Activated CD4-positive, alpha-beta T cell treated with anti-CD3 and anti-CD28 coated beads, Interleukin-10, Interleukin-2, amounts not matched to agents 100 ng/mL and 50 ng/mL, durations not matched to agents 16 hours and 8 hours (primary cell): ENCODE measurements at regions not wholly inside any gene's neighbourhood (a gene's known extent, or its start where the extent isn't known, plus 50 kb on each side); places are given as distances from the start of the nearest gene placed in this dataset.

Experiments used
- DNase-seq: peaks from one replicate; pipeline ENCODE4 v3.0.0-alpha.2; 2020

DNA sequence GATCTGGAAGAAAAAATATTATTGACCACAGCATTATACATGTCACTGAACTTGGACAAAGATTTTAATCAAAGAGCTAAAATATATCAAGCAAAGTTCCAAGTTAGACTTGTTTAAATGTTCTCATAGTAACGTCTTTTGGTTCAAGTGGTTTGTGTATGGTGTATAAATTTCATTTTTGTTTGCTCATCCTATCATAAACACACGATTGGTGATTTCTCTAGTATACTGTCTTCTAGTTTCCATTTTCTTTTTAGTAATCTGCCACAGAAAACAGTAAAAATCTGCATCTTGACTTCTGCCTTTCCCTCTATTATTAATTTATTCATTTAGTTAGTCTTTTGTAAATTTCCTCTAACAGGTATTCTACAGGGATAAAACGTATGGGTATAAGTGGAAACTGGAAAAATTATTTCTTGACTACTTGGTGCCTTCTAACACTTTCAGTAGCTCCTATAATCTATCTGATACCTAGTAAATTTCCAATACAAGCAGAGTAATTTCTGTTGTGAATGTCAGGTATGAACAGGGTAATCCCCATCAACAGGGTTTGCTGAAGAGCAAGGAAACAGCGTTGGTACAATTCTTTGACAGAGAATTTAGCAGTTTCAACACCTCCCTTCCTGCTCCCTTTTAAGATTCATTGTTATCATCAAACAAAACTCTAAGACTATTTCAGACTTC is 268.0 kb downstream of the PTPRC start:
- DNase-seq, result no peak

DNA sequence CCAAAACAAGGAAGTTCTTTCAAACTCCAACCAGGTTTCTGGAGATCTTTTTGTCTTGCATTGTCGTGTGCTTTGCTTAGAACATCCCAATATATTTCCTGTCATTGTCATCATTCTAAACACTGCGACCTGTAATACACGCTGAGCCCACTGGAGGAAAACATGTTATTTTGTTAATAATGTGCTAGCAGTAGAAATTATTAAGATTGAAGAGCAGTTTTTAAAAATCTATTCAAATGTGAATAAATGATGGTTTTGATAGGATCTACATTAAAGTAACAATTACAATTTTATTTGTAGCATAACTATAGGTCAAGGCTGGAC is 268.5 kb downstream of the PTPRC start:
- DNase-seq, result no peak

DNA sequence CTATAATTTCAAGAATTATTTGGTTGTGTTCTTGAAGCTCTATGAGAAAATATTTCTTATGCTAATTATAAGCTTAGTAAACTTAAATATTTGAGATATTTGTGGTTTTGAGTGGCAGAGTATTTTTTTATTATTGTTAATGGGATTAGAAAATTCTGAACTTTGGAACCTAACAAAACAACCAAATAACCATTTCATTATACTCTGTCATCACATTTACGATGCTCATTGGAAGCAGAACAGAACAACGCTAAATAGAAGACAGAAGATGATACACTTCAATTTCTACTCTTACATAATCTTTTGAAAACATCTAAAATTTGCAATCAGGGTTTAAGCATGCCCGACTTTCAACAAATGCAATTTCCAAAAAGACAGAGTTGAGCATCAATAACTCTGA is 270.2 kb downstream of the PTPRC start:
- no peak for DNase-seq

DNA sequence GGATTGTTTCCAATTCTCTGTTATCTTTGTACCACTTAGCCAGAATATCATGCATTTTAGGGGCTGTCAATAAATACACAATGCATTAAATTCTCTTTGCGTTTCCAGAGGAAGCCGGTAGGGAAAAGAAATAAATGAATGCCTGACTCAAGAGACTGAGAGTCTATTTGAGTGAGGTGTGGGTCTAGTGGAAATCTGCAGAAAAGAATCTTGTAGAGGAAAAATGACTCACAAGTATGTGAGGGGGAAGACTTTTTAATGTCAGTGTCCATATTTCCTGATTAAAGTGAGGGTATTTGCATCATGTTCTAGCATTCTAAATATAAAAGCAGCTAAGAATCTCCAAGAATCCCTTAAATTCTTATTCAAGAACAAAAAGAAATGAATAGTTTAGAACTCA is 271.1 kb downstream of the PTPRC start:
- no peak for DNase-seq

DNA sequence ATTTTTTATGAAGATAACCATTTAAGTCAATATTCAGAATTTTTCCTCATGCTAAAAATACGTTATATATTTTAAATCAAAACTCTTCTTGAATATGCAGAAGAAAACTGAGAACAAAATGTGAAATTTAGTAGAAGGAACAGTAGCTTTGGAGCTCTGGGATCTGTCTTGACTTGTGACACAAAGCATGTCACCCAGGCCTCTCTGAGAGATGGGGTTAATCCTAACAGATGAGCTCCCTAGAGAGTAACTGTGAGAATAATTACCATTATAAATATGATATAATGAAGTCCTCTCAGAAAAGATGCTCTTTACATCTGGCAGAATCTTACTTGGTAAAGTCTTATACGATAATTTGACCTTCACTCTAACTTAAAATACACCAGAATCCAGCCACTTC is 272.0 kb downstream of the PTPRC start:
- DNase-seq, result no peak

DNA sequence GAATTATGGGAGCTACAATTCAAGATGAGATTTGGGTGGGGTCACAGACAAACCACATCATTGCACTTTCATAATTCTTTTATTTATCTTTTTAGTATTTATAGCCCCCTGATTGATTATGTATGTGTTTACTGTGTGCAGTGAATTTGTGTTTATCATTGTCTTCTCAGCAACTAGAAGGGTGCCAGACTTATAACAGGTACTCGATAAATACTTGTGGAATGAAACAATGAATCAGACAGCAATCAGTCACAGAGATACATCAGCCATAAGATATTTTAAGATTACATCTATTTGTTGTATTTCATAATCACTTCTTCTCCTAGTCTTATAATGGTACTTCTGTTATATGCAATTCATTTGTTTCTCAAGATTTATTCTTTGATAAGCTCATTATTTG is 273.2 kb downstream of the PTPRC start:
- DNase-seq, result no peak

DNA sequence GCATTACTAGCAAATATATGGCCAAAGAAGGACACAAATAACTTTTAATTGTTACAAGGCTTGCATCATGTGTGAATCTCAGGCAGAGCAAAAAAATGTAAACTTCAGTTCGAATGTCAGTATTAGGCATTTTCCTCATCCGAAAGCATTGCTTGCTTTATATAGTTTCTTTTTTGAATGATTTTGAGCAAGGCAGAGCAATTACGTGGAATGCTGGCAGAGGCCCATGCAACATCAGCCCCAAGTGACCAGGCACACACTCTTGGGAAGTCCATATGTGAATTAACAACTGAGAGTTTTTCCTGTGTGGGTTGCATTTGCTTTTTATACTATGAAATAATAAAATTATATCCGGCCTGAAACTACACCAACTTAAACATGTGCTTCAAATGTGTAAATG is 274.8 kb downstream of the PTPRC start:
- DNase-seq, result no peak

DNA sequence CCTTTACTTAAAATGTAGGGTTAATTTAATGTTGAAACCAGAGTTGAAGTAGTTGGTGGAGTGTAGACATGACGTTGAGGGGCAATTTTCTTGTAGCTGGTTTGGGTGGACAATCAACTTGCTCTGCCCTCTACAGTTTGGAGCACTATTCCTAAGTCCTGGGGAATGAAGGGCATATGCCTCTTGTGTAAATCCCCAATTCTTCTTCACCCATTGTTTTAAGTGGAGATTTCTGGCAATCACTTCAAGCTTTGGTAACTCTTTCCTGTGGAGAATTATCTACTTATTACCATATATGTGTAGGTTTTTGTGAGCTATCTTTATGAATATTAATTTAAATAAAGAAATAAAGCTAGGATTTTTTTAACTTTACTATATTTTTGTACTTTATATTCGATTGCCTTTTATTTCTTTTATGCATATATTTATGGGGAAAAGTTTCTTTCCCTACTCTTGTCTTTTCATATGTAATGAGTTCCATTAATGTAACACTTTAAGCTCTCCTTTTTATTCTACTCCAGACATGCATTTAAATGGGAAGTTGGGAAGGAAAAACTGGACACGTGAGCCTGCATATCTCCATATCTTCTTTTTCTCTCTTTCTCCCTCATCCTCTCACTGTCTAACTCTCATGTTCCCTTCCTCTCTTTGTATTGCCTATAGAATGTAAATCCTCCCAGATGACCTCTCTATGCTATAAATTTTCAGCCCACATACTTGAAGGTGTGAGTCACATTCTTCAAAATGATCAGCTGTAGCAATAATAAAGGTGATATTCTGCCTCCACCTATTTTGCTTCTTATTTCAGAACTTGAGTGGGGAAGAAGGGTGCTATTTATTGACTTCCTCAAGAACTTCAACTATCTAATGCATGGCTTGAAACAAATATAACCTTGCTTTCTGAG is 276.7 kb downstream of the PTPRC start:
- no peak for DNase-seq

DNA sequence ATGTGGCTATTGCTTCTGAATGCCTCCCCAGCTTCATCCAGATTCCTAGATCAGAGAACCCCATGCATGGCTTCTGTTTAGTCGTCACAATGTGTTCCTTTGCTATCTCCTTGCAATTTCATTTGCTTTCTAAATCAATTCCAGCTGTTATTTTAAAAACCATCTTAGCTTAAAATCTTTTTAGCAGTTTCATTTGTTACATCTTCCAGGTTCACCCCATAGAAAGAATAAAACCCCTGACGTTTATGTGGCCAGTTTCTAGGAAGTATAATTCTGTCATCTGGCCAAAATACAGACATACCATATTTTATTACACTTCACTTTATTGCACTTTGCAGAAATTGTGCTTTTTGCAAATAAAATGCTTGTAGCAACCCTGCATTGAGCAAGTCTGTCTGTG is 278.4 kb downstream of the PTPRC start:
- DNase-seq, result no peak

DNA sequence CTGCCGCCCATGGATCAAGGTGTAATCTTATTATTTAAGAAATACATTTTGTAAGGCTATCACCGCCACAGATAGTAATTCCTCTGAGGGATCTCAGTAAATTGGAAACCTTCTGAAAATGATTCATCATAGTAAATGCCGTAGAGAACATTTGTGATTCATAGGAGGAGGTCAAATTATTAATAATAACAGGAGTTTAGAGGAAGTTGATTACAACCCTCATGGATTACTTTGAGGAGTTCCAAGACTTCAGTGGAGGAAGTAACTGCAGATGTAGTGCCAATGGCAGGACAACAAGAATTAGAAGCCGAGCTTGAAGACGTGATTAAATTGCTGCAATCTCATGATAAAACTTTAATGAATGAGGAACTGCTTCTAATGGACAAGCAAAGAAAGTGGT is 280.1 kb downstream of the PTPRC start:
- DNase-seq, result no peak

DNA sequence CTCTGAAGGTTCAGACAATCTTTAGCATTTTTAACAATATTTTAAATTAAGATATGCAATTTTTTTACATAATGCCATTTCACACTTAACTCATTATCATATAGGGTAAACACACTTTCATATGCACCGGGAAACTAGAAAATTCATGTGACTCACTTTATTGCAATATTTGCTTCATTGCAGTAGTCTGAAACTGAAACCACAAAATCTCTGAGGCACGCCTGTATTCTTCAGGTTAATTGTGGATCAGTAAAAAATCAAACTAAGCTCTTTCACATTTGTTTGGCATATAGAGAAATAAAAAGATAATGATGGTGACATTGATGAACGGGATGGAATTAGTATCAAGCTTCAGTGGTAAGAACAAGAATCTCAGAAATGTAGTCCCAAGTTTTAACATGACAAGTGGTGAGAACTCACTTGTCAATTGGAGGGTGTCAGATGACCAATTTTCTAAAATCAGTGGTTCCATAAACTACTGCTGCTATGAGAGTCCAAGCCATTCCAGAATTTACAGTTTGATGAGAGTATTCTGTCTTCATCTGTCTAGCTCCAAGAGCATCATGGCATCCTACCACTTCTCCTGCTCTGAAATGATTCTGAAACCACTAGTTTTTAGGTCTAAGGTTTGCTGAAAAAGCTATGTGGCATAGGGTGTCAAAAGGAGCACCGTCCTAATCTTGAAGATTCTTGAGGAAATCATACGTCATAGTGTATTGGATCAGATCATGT is 281.0 kb downstream of the PTPRC start:
- DNase-seq, result peak; percentile 81

DNA sequence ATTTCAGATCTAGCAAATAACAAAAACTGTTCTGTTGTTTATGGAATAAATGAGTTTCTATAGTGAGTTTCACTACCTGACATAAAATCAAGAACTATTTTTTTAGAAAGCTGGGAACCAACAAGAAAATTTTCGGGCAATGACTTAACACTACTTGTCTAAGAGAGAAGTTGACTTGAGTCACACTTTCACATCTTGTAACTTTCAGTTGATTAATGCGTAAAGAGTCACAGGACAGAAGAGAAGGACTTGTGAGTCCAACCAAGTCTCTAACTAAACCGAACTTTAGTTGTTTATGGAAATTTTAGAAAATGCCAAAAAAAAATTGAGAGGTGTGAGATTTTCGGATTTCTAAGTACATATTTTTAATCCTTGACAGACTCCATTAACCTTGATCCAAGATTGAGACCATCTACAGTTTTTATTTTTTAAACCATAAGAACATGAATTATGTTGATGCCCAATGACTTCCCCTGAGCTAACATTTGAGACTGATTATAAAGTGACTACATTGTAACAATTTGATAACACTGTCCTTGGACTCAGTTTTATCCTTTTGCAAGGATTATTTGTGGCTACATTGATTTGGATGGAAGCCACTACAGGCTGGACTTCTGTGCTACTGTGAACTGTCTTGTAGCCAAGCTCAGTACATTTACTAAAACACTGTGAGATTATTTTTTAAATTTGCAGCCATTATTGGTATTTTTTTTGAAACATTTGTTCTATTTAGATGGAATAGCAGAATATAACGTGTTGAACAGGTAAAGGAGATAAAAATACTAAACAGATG is 284.0 kb downstream of the PTPRC start:
- DNase-seq, result peak; percentile 85

DNA sequence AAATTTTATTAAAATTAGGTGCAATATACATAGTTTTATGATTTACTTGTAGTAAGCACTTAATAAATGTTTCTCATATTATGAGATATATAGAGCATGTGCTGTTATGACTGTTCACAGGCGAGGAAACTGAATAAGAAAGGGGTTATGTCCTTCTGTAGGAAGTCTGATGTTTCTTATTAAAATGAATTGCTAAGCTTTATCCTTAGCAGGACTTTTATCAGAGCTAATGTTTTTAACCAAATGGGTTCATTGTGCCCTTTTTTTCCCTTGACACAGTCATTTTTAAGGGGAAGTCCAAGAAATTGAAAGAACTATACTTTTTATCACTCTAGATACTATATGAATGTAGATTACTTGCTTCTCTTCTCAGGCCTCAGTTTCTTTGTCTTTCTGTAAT is 285.2 kb downstream of the PTPRC start:
- no peak for DNase-seq

DNA sequence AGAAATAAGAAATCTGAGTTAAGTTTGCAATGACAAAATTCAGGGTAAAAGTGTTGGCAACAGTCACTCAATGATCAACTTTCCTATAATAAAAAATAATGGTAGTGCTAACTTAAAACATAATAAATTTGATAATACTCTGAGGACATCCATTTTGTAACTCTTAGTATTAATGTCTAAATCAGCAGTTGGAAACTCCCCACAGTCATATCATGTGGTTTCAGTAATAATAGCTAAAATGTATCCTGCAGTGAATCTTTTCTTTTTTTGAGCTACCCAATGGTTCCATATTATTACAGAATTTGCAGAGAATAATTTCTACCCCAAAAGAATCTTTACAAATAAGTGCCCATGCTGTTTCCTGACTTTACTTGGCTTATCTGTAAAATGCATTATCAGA is 286.7 kb downstream of the PTPRC start:
- DNase-seq, result peak; percentile 50

DNA sequence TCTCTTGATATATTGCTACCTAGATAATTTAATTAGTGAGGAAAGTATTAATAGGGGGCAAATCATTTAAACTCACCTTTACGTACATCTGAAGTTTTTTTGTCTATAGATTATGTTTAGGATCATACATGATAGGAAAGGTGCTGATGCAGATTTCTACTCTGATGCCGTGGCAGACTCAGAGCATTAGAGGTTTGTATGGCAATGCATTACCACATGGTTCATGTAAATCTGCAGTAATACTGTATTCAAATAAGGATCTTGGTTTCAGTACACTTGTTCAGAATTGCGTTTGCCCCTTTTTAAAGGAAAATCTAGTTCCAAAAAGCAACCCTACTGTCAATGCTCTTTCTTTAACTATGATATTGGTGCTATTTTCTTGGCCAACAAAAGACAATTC is 288.3 kb downstream of the PTPRC start:
- DNase-seq, result peak; percentile 45

DNA sequence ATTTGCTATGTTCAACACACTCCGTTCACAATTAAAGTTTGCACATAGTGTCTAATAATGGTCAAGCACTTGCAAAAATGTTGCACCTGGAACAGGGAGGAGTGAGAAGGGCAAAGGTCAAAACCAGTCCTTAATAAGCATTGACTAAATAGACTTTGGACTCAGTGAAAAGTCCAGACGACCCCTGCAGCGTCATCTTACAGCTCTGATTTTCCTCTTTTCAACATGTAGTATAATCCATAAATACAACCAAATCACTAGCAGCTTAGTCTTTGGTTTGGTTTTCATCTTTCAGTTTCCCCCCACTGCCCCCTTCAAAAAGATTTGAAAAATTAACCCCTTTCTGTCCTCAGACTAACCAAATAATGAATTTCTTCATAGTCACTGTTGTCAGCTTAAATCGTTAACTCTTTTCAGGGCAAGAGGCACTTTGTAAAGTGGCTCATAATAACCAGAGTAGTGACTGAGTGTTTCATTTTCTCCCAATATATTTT is 290.3 kb downstream of the PTPRC start:
- DNase-seq, result no peak

DNA sequence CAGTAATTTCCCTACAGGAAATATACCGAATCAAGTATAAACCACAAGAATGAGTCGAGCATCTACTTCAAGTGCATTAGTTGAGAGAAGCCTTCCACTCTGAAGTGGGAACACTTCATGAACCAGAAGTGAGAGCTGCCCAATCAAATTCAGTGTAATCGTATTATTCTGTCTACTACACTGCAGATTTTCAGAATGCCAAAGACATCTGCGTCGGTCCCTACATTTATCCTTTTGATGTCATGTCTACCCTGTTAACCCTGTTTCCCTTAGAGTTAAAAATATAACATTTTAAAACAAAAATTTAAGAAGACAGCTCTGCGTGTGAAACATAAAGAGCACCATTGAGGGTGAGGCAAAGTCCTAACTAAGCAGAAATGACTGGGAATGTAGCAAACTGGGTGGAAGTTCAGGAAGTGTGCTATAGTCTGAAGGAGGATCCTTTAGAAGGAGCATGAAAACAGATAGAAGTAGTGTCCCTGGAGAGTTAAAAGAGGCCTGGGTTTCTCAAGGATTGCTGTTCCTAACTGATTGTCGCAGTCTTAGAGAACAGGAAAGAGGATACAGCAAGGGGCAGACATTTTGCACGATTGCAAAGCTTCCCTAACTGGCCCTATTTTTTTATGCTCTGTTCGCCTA is 291.2 kb downstream of the PTPRC start:
- peak; percentile 76 for DNase-seq

DNA sequence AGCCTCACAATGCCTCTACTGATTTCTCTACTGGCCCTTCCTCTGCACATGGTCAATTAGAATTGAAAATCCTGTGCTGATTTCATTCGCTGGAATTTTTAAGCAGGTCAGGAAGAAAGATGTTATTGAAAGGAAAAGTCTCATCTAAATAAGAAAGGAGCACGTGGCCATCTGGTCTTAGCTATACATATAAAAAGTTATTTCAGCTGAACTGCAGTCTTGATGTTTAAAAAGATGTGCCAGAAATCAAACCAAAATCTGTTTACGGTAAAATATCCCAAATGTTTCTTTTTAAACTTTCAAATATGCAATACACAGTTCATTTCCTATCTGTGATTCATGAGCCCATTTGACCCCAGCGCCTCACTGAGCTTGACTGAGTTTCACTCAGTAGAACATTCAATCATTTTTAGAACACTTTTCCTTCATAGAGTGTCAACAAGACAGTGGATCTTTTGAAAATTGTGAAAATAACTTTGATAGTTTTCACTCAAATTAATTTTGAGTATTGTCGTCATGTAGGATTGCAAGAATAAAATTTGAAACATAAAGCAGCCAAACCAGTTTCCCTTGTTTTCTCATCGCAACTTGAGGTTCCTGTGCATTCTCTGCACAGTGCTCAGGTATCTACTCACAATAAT is 293.6 kb downstream of the PTPRC start:
- no peak for DNase-seq

DNA sequence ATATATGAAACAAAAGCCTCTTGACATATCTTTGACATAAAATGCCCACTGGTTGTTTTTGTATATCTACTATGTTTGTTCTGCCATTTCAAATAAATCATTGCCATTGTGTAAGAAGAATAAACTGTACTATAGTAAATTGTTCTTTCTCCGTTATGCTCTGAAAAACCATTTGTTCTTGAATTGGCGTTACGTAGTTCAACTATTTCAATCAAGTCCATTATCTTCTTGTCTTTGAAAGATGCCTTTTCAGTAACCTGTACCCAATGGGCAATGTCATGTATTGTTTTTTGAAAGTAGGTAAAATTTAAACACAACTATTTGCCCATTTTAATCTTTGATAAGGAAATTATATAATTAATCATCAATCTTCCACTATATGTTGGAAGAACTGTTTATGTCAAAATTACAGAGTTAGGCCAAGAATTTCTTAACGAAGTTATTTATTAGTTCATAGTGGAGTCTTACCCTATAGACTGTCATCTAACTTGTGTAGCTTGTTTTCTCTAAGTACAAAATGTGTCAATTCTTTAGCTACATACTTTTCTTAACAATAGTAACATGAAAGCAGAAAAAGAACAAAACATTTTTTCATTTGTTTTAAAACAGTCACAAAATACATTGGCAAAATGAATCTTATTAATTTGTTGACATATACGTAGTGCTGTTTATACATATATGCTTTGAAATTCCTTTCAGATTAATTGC is 294.8 kb downstream of the PTPRC start:
- no peak for DNase-seq

DNA sequence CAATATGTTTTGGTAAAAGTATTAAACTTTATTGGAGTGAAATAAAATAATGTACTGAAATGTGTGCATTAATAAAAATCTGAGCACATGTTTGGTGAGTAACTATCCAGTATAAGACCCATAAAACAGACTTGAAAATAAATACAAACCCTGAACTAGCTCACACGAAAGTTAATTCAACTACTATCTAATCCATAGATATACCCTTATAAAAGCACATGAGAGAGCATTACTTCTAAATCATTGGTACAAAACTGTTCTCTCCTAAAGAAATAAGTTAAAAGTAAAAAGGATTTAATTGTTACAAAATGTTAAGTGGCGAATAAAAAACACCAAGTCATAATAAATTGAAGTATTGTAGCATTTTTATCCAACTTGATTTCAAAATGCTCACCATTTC is 295.6 kb downstream of the PTPRC start:
- DNase-seq, result no peak

DNA sequence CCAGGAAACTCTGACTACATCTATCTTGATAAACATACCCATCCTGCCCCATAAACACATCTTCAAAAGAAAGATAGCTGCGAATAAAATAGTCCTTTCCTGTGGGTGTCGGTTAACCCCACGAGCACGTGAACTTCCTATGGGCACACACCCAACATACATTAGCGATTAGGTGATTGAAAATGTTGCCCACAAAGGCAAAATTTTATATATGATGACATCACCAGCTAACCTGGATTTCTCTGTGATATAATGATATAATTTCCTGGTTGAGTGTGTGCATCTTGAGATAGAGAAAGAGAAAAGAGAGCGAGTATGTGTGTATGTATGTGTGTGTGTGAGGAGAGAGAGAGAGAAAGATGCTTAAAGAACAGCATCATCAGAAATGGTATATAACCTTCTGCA is 296.1 kb downstream of the PTPRC start:
- DNase-seq, result peak; percentile 82
